OCI-LY3 (cell line): ENCODE measurements at regions not wholly inside any gene's neighbourhood (a gene's known extent, or its start where the extent isn't known, plus 50 kb on each side); places are given as distances from the start of the nearest gene placed in this dataset.

Source experiments
- CTCF ChIP-seq: fragments of 200-600, 300-600 bp; sonication (generic); IDR thresholded peaks from 2 replicates; pipeline ENCODE4 v1.5.1; 2014; ENCODE audit warnings: antibody characterized with exemption, low read length, low read depth
- EZH2phosphoT487 ChIP-seq: fragments of 200-600 bp; shearing (Covaris generic); IDR thresholded peaks from 2 replicates; pipeline ENCODE4 v1.6.1; 2018; ENCODE audit warnings: antibody characterized with exemption, mixed run types, low read depth

DNA sequence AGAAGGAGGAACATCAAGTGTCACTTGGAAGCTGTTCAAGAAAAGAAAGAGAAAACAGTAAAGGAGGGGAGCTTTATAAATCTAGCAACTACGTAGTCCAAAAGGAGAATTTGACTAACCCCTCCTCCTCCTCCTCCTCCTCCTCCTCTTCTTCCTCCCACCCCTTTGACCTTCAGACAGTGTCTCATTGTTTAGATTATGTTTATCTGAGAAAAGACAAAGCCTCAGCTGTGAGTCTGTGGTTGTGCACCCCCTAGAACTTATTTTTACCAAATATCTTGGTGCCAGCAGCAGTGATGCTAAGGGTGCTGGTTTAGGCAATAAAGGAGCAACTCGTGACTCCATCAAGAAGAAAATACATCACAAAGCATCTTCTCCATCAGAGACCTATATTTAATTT is 68.9 kb upstream of the BMP2K start:
- TF ChIP-seq CTCF (no peak), EZH2phosphoT487 (no peak)
